ENCODE measurements at regions not wholly inside any gene's neighbourhood (a gene's known extent, or its start where the extent isn't known, plus 50 kb on each side); places are given as distances from the start of the nearest gene placed in this dataset.
"Not testable (repeated sequence)": the region's sequence is repeated elsewhere in the genome, so short reads cannot be mapped to it uniquely, and the experiment has no call there.

DNA sequence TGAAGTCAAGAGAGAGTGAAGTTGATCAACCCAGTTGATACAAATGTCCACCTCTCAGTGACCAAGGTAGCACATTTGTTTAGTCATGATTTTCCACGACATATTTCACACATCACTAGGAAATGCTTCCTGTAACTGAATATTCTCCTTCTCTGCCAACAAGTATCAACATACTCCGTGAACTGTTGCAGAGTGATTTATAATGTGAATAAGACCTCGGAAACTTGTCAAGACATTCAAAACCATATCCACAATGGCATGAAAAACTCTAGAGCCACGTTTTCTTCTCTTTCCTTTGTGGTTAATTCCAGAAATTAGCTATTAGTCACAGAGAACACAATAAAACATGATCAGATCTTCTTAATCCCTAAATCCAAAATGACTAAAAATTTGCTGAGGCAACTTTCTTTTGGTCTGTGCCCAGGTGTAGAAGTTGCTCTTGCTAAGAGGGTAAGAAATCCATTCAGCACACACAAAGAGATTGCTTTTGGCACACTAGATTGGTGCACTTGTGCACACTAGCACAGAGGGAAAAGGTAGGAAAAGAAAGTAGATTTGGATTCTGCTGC, 244.3 kb upstream of the NRIP1 start:
- DNase-seq (ENCODE audit: low spot score): no peak
- H3K4ac ChIP-seq (ENCODE audit: low read length): no peak overlapping the region
- no peak overlapping the region for H2AK5ac ChIP-seq (ENCODE audit: low read depth, low read length)
- H3K27me3 ChIP-seq (ENCODE audit: control insufficient read depth in 3 of 3, insufficient read depth in 3 of 3, low read depth in 1 of 3, low read length in 3 of 3): no peaks in the 10 kb centered on the region
- H3K79me1 ChIP-seq (ENCODE audit: low read depth, low read length): no peaks in the 10 kb centered on the region
- no peak overlapping the region for H4K91ac ChIP-seq (ENCODE audit: low read depth, low read length, poor library complexity)
- H2BK15ac ChIP-seq (ENCODE audit: low read length): no peak overlapping the region
- peaks cover 2 to 3% of the 10 kb centered on the region in 2 donors for H3K4me1 ChIP-seq (ENCODE audit: control insufficient read depth in 2 of 2, insufficient read depth in 1 of 2, low read depth in 1 of 2, low read length in 2 of 2)
- H3K14ac ChIP-seq (ENCODE audit: low read length): no peak overlapping the region
- H2BK5ac ChIP-seq (ENCODE audit: low read length): no peak overlapping the region
- no peaks in the 10 kb centered on the region for H3K36me3 ChIP-seq (replicated peaks in 1 of 2; ENCODE audit: control insufficient read depth in 2 of 2, insufficient read depth in 2 of 2, low read length in 2 of 2)
- no peak overlapping the region for H3K18ac ChIP-seq (ENCODE audit: low read length)
- H2BK120ac ChIP-seq (ENCODE audit: low read depth, low read length): no peak overlapping the region
- H3K27ac ChIP-seq (replicated peaks; ENCODE audit: low read length): no peak overlapping the region
- H2BK12ac ChIP-seq (ENCODE audit: low read length): no peak overlapping the region
- H3K9ac ChIP-seq (ENCODE audit: low read depth, low read length, poor library complexity): no peak overlapping the region
- H3K4me2 ChIP-seq (ENCODE audit: insufficient read depth, low read length, poor library complexity, severe bottlenecking): no peak overlapping the region
- H4K8ac ChIP-seq (ENCODE audit: low read depth, low read length): no peak overlapping the region
- no peak overlapping the region for H2AFZ ChIP-seq (ENCODE audit: low read length)
- peaks cover 0 to 7% of the 10 kb centered on the region in 2 donors for H3K9me3 ChIP-seq (replicated peaks in 1 of 2; ENCODE audit: control insufficient read depth in 2 of 2, insufficient read depth in 1 of 2, low read depth in 1 of 2, low read length in 2 of 2)
- no peak overlapping the region for H3K4me3 ChIP-seq (ENCODE audit: low read length in 2 of 2)
- H3K23ac ChIP-seq (ENCODE audit: low read depth, low read length, poor library complexity): no peak overlapping the region
- no CpG with 5 or more reads among the region's 4 CpGs for WGBS, 2 donors (ENCODE audit: extremely low coverage in 2 of 2, insufficient read length in 2 of 2, insufficient replicate concordance in 1 of 2)

DNA sequence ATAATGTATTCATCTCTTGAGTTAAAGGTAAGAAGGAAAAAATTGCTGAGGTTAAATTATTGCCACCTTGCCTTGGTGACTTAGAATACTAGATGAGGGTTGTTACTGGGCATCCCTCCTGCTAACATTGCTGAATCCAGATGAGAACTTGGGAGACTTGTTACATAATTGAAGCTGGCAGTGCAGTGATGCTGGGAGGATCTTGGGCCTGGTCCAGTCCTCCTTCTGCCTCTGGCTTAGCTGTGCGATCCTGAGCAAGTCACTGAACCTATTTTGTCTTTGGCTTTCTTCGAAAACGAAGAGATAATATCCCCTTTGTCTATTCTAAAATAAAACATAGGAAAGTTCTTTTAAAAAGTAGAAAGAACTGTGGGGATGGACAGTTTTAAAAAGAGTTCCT, 244.9 kb upstream of the NRIP1 start:
- Histone ChIP-seq H2BK12ac (ENCODE audit: low read length) (no peak overlapping the region), H2BK120ac (ENCODE audit: low read depth, low read length) (no peak overlapping the region), H3K4me3 (ENCODE audit: low read length in 2 of 2) (no peak overlapping the region), H3K36me3 (replicated peaks in 1 of 2; ENCODE audit: control insufficient read depth in 2 of 2, insufficient read depth in 2 of 2, low read length in 2 of 2) (no peaks in the 10 kb centered on the region), H2AFZ (ENCODE audit: low read length) (no peak overlapping the region), H2BK5ac (ENCODE audit: low read length) (no peak overlapping the region), H3K9ac (ENCODE audit: low read depth, low read length, poor library complexity) (no peak overlapping the region), H3K9me3 (replicated peaks in 1 of 2; ENCODE audit: control insufficient read depth in 2 of 2, insufficient read depth in 1 of 2, low read depth in 1 of 2, low read length in 2 of 2) (peaks cover 0 to 7% of the 10 kb centered on the region in 2 donors), H4K91ac (ENCODE audit: low read depth, low read length, poor library complexity) (no peak overlapping the region), H3K27ac (replicated peaks; ENCODE audit: low read length) (no peak overlapping the region), H3K27me3 (ENCODE audit: control insufficient read depth in 3 of 3, insufficient read depth in 3 of 3, low read depth in 1 of 3, low read length in 3 of 3) (no peaks in the 10 kb centered on the region), H3K4ac (ENCODE audit: low read length) (no peak overlapping the region), H3K23ac (ENCODE audit: low read depth, low read length, poor library complexity) (no peak overlapping the region), H2AK5ac (ENCODE audit: low read depth, low read length) (no peak overlapping the region), H3K79me1 (ENCODE audit: low read depth, low read length) (no peaks in the 10 kb centered on the region), H3K4me1 (ENCODE audit: control insufficient read depth in 2 of 2, insufficient read depth in 1 of 2, low read depth in 1 of 2, low read length in 2 of 2) (no peaks in the 10 kb centered on the region), H4K8ac (ENCODE audit: low read depth, low read length) (no peak overlapping the region), H3K14ac (ENCODE audit: low read length) (no peak overlapping the region), H2BK15ac (ENCODE audit: low read length) (no peak overlapping the region), H3K4me2 (ENCODE audit: insufficient read depth, low read length, poor library complexity, severe bottlenecking) (no peak overlapping the region), H3K18ac (ENCODE audit: low read length) (no peak overlapping the region)
- DNase-seq (ENCODE audit: low spot score): no peak
- no CpG with 5 or more reads among the region's 3 CpGs for WGBS, 2 donors (ENCODE audit: extremely low coverage in 2 of 2, insufficient read length in 2 of 2, insufficient replicate concordance in 1 of 2)

DNA sequence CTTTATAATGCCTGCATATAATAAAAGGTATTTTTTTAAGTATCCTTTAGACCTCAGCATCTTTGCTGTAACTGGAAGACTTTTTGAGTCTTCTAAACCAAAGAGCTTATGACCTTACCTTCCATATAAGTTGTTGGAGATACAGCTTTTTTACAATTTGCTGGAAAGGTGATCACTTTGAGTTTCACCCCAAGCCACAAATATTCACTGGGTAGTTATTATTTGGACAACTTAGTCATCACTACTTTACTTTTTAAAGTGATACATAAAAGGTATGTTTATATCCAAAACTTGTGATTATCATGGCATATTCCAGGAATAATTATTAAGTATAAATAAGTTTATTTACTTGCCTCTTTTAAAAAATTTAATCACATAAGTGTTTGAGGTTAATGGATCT, 246.7 kb upstream of the NRIP1 start:
- no peak for DNase-seq (ENCODE audit: low spot score)
- no peak overlapping the region for H2BK15ac ChIP-seq (ENCODE audit: low read length)

DNA sequence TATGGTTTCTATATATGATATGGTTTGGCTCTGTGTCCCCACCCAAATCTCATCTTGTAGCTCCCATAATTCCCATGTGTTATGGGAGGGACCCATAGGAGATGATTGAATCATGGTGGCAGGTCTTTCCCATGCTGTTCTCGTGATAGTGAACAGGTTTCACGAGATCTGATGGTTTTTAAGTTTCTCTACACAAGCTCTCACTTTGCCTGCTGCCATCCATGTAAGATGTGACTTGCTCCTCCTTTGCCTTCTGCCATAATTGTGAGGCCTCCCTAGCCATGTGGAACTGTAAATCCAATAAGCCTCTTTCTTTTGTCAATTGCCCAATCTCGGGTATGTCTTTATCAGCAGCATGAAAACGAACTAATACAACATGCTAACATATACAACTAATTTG, 252.2 kb upstream of the NRIP1 start:
- not testable (repeated sequence) for DNase-seq (ENCODE audit: low spot score); H2BK5ac ChIP-seq (ENCODE audit: low read length); H3K4me2 ChIP-seq (ENCODE audit: insufficient read depth, low read length, poor library complexity, severe bottlenecking); H2AK5ac ChIP-seq (ENCODE audit: low read depth, low read length); H3K18ac ChIP-seq (ENCODE audit: low read length); H3K14ac ChIP-seq (ENCODE audit: low read length); H3K36me3 ChIP-seq (replicated peaks in 1 of 2; ENCODE audit: control insufficient read depth in 2 of 2, insufficient read depth in 2 of 2, low read length in 2 of 2); H3K27me3 ChIP-seq (ENCODE audit: control insufficient read depth in 3 of 3, insufficient read depth in 3 of 3, low read depth in 1 of 3, low read length in 3 of 3); H2BK15ac ChIP-seq (ENCODE audit: low read length); H3K4me1 ChIP-seq (ENCODE audit: control insufficient read depth in 2 of 2, insufficient read depth in 1 of 2, low read depth in 1 of 2, low read length in 2 of 2); H2AFZ ChIP-seq (ENCODE audit: low read length); H3K9ac ChIP-seq (ENCODE audit: low read depth, low read length, poor library complexity); H3K79me1 ChIP-seq (ENCODE audit: low read depth, low read length); H3K4me3 ChIP-seq (ENCODE audit: low read length in 2 of 2); H3K4ac ChIP-seq (ENCODE audit: low read length); H3K23ac ChIP-seq (ENCODE audit: low read depth, low read length, poor library complexity); H2BK120ac ChIP-seq (ENCODE audit: low read depth, low read length); H4K91ac ChIP-seq (ENCODE audit: low read depth, low read length, poor library complexity); H3K27ac ChIP-seq (replicated peaks; ENCODE audit: low read length); H4K8ac ChIP-seq (ENCODE audit: low read depth, low read length); H2BK12ac ChIP-seq (ENCODE audit: low read length)
- peaks cover 0 to 25% of the 10 kb centered on the region in 2 donors for H3K9me3 ChIP-seq (replicated peaks in 1 of 2; ENCODE audit: control insufficient read depth in 2 of 2, insufficient read depth in 1 of 2, low read depth in 1 of 2, low read length in 2 of 2)
- WGBS, 2 donors (ENCODE audit: extremely low coverage in 2 of 2, insufficient read length in 2 of 2, insufficient replicate concordance in 1 of 2): no CpG with 5 or more reads among the region's 4 CpGs

More for the DNA sequence above, 246.7 kb upstream of the NRIP1 start:
- Histone ChIP-seq H2AFZ (ENCODE audit: low read length) (no peak overlapping the region), H3K4me2 (ENCODE audit: insufficient read depth, low read length, poor library complexity, severe bottlenecking) (no peak overlapping the region), H3K27me3 (ENCODE audit: control insufficient read depth in 3 of 3, insufficient read depth in 3 of 3, low read depth in 1 of 3, low read length in 3 of 3) (no peaks in the 10 kb centered on the region), H3K27ac (replicated peaks; ENCODE audit: low read length) (no peak overlapping the region), H3K23ac (ENCODE audit: low read depth, low read length, poor library complexity) (no peak overlapping the region), H4K8ac (ENCODE audit: low read depth, low read length) (no peak overlapping the region), H3K4me3 (ENCODE audit: low read length in 2 of 2) (no peak overlapping the region), H3K79me1 (ENCODE audit: low read depth, low read length) (no peaks in the 10 kb centered on the region), H3K36me3 (replicated peaks in 1 of 2; ENCODE audit: control insufficient read depth in 2 of 2, insufficient read depth in 2 of 2, low read length in 2 of 2) (no peaks in the 10 kb centered on the region), H2BK12ac (ENCODE audit: low read length) (no peak overlapping the region), H2BK120ac (ENCODE audit: low read depth, low read length) (no peak overlapping the region), H3K9me3 (replicated peaks in 1 of 2; ENCODE audit: control insufficient read depth in 2 of 2, insufficient read depth in 1 of 2, low read depth in 1 of 2, low read length in 2 of 2) (peaks cover 0 to 8% of the 10 kb centered on the region in 2 donors), H2AK5ac (ENCODE audit: low read depth, low read length) (no peak overlapping the region), H3K14ac (ENCODE audit: low read length) (no peak overlapping the region), H3K9ac (ENCODE audit: low read depth, low read length, poor library complexity) (no peak overlapping the region), H4K91ac (ENCODE audit: low read depth, low read length, poor library complexity) (no peak overlapping the region), H3K4me1 (ENCODE audit: control insufficient read depth in 2 of 2, insufficient read depth in 1 of 2, low read depth in 1 of 2, low read length in 2 of 2) (no peaks in the 10 kb centered on the region), H2BK5ac (ENCODE audit: low read length) (no peak overlapping the region), H3K4ac (ENCODE audit: low read length) (no peak overlapping the region), H3K18ac (ENCODE audit: low read length) (no peak overlapping the region)
